ENCODE measurements at regions not wholly inside any gene's neighbourhood (a gene's known extent, or its start where the extent isn't known, plus 50 kb on each side); places are given as distances from the start of the nearest gene placed in this dataset.

DNA sequence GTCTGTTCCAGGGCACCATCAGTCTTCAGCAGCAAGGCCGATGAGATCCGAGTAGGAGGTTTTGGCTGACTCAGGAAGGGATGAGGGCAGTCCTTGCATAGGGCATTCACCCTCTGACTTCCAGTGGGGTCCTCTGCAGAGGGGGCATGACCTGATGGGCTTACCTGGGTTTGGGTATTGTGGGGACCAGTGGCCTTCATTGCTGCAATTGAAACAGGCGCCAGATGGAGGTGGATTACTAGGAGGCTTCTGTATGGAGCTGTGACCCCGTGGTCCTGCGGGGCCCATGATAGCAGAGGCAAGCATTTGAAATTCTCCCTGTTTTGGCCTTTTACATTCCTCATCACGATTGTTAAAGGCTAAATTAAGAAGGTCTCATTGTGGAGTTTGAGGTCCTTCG lies 2448.7 kb downstream of the TP53TG3F start:
- ChIA-PET POLR2A (no interaction called here), CTCF (no interaction called here)
- TF ChIP-seq FOXM1 (IDR thresholded peaks at IDR 0.05; ENCODE audit: borderline replicate concordance) (no peak), ELF4 (IDR thresholded peaks at IDR 0.05) (no peak), LEF1 (IDR thresholded peaks at IDR 0.05; ENCODE audit: borderline replicate concordance) (no peak), SUZ12 (IDR thresholded peaks at IDR 0.05) (no peak), CTBP1 (IDR thresholded peaks at IDR 0.05; ENCODE audit: borderline replicate concordance) (no peak), TARDBP (IDR thresholded peaks at IDR 0.05) (no peak), FOXK2 (IDR thresholded peaks at IDR 0.05) (no peak), NFRKB (IDR thresholded peaks at IDR 0.05) (no peak), BHLHE40 (IDR thresholded peaks at IDR 0.05; ENCODE audit: borderline replicate concordance) (no peak), L3MBTL2 (conservative IDR thresholded peaks at IDR 0.05) (no peak), SP1 (IDR thresholded peaks at IDR 0.05) (no peak), HDGF (IDR thresholded peaks at IDR 0.05; ENCODE audit: borderline replicate concordance) (no peak), FOXA1 (IDR thresholded peaks at IDR 0.05) (no peak), ARNT (IDR thresholded peaks at IDR 0.05) (no peak), ZNF384 (IDR thresholded peaks at IDR 0.05) (no peak)
- TF ChIP-seq, protein P1, sequence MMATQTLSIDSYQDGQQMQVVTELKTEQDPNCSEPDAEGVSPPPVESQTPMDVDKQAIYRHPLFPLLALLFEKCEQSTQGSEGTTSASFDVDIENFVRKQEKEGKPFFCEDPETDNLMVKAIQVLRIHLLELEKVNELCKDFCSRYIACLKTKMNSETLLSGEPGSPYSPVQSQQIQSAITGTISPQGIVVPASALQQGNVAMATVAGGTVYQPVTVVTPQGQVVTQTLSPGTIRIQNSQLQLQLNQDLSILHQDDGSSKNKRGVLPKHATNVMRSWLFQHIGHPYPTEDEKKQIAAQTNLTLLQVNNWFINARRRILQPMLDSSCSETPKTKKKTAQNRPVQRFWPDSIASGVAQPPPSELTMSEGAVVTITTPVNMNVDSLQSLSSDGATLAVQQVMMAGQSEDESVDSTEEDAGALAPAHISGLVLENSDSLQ (IDR thresholded peaks at IDR 0.05), result no peak
- no peak for DNase-seq (ENCODE audit: extremely low spot score)

DNA sequence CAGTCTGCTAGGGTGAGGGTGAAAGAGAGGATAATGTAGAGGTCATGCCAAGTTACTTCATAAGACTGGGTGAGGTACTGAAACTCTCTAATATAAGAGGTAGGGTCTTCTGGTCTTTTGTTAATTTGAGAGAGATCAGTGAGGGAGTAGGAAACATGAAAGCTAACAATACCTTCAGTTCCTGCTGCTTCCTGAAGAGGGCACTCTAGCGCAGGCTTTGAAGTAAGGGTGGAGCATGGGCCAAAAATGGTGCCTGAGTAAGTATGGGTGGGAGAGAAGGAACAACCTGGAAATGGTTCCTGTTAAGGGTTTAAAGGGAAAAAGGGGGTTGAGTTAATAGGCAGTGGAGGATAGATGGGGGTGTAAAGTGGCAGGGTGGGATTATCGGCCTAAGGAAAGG lies 2449.5 kb downstream of the TP53TG3F start:
- CTCF ChIA-PET, result no interaction called here
- TF ChIP-seq CTBP1 (IDR thresholded peaks at IDR 0.05; ENCODE audit: borderline replicate concordance), result no peak
- no peak for TF ChIP-seq HDGF (IDR thresholded peaks at IDR 0.05; ENCODE audit: borderline replicate concordance)
- no peak for TF ChIP-seq LEF1 (IDR thresholded peaks at IDR 0.05; ENCODE audit: borderline replicate concordance)
- no peak for TF ChIP-seq FOXM1 (IDR thresholded peaks at IDR 0.05; ENCODE audit: borderline replicate concordance)
- TF ChIP-seq TARDBP (IDR thresholded peaks at IDR 0.05), result no peak
- TF ChIP-seq FOXA1 (IDR thresholded peaks at IDR 0.05), result no peak
- TF ChIP-seq ZNF384 (IDR thresholded peaks at IDR 0.05), result no peak
- no peak for TF ChIP-seq BHLHE40 (IDR thresholded peaks at IDR 0.05; ENCODE audit: borderline replicate concordance)
- TF ChIP-seq L3MBTL2 (conservative IDR thresholded peaks at IDR 0.05), result no peak
- TF ChIP-seq SUZ12 (IDR thresholded peaks at IDR 0.05), result no peak
- TF ChIP-seq ARNT (IDR thresholded peaks at IDR 0.05), result no peak
- TF ChIP-seq FOXK2 (IDR thresholded peaks at IDR 0.05), result no peak
- no peak for TF ChIP-seq ELF4 (IDR thresholded peaks at IDR 0.05)
- no peak for TF ChIP-seq SP1 (IDR thresholded peaks at IDR 0.05)
- TF ChIP-seq NFRKB (IDR thresholded peaks at IDR 0.05), result no peak
- TF ChIP-seq, protein P1 (IDR thresholded peaks at IDR 0.05), result no peak
- POLR2A ChIA-PET, result no interaction called here
- DNase-seq (ENCODE audit: extremely low spot score), result peak; percentile 11

DNA sequence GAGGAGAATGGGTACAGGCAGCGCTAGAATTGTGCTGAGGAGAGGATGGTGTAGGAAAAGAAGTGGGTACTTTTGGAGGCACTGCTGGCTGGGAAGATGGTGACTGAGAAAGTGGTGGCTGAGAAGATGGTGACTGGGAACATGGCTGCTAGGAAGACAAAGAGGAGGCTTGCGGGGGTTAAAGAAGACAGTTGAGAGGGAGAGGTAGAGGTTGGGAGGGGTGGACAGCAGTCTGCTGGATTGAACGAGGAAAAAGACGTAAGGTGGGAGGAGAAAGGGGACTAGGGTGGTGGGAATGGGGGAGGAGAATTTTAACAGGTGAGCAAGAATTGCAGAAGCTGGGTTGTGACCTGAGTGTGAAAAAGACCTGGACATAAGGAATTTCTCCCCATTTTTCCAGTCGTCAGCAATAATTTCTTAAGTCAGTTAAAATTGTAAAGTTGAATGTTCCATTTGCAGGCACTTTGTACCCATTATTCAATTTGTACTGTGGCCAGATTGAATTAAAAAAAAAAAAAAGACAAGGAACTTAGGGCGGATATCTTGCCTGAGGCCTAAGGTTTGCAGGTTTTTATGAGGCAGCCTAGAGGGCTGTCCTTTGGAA lies 2450.0 kb downstream of the TP53TG3F start:
- no peak for TF ChIP-seq ARNT (IDR thresholded peaks at IDR 0.05)
- TF ChIP-seq, protein P1 (IDR thresholded peaks at IDR 0.05), result no peak
- no peak for TF ChIP-seq FOXA1 (IDR thresholded peaks at IDR 0.05)
- TF ChIP-seq SP1 (IDR thresholded peaks at IDR 0.05), result no peak
- no peak for TF ChIP-seq ZNF384 (IDR thresholded peaks at IDR 0.05)
- TF ChIP-seq LEF1 (IDR thresholded peaks at IDR 0.05; ENCODE audit: borderline replicate concordance), result no peak
- TF ChIP-seq L3MBTL2 (conservative IDR thresholded peaks at IDR 0.05), result no peak
- TF ChIP-seq CTBP1 (IDR thresholded peaks at IDR 0.05; ENCODE audit: borderline replicate concordance), result no peak
- TF ChIP-seq ELF4 (IDR thresholded peaks at IDR 0.05), result no peak
- no peak for TF ChIP-seq FOXK2 (IDR thresholded peaks at IDR 0.05)
- TF ChIP-seq BHLHE40 (IDR thresholded peaks at IDR 0.05; ENCODE audit: borderline replicate concordance), result no peak
- no peak for TF ChIP-seq FOXM1 (IDR thresholded peaks at IDR 0.05; ENCODE audit: borderline replicate concordance)
- no peak for TF ChIP-seq SUZ12 (IDR thresholded peaks at IDR 0.05)
- TF ChIP-seq TARDBP (IDR thresholded peaks at IDR 0.05), result no peak
- TF ChIP-seq NFRKB (IDR thresholded peaks at IDR 0.05), result no peak
- TF ChIP-seq HDGF (IDR thresholded peaks at IDR 0.05; ENCODE audit: borderline replicate concordance), result no peak
- ChIA-PET CTCF (no interaction called here), POLR2A (no interaction called here)
- DNase-seq (ENCODE audit: extremely low spot score), result no peak

GRCh38 chr16:35910409-35910808 lies 2451.0 kb downstream of the TP53TG3F start:
- ChIA-PET POLR2A (no interaction called here), CTCF (no interaction called here)
- no peak for TF ChIP-seq LEF1 (IDR thresholded peaks at IDR 0.05; ENCODE audit: borderline replicate concordance)
- no peak for TF ChIP-seq ZNF384 (IDR thresholded peaks at IDR 0.05)
- no peak for TF ChIP-seq SUZ12 (IDR thresholded peaks at IDR 0.05)
- TF ChIP-seq NFRKB (IDR thresholded peaks at IDR 0.05), result no peak
- TF ChIP-seq FOXK2 (IDR thresholded peaks at IDR 0.05), result no peak
- no peak for TF ChIP-seq HDGF (IDR thresholded peaks at IDR 0.05; ENCODE audit: borderline replicate concordance)
- TF ChIP-seq BHLHE40 (IDR thresholded peaks at IDR 0.05; ENCODE audit: borderline replicate concordance), result no peak
- no peak for TF ChIP-seq FOXM1 (IDR thresholded peaks at IDR 0.05; ENCODE audit: borderline replicate concordance)
- no peak for TF ChIP-seq ELF4 (IDR thresholded peaks at IDR 0.05)
- TF ChIP-seq FOXA1 (IDR thresholded peaks at IDR 0.05), result no peak
- TF ChIP-seq L3MBTL2 (conservative IDR thresholded peaks at IDR 0.05), result no peak
- TF ChIP-seq, protein P1 (IDR thresholded peaks at IDR 0.05), result no peak
- no peak for TF ChIP-seq ARNT (IDR thresholded peaks at IDR 0.05)
- no peak for TF ChIP-seq SP1 (IDR thresholded peaks at IDR 0.05)
- no peak for TF ChIP-seq TARDBP (IDR thresholded peaks at IDR 0.05)
- no peak for TF ChIP-seq CTBP1 (IDR thresholded peaks at IDR 0.05; ENCODE audit: borderline replicate concordance)
- no peak for DNase-seq (ENCODE audit: extremely low spot score)

- DNase-seq (ENCODE audit: extremely low spot score), result no peak
- TF ChIP-seq ZNF384 (IDR thresholded peaks at IDR 0.05) (no peak), TARDBP (IDR thresholded peaks at IDR 0.05) (no peak), FOXA1 (IDR thresholded peaks at IDR 0.05) (no peak), BHLHE40 (IDR thresholded peaks at IDR 0.05; ENCODE audit: borderline replicate concordance) (no peak), CTBP1 (IDR thresholded peaks at IDR 0.05; ENCODE audit: borderline replicate concordance) (no peak), ELF4 (IDR thresholded peaks at IDR 0.05) (no peak), LEF1 (IDR thresholded peaks at IDR 0.05; ENCODE audit: borderline replicate concordance) (no peak), NFRKB (IDR thresholded peaks at IDR 0.05) (no peak)
- CTCF ChIA-PET, result no interaction called here
- POLR2A ChIA-PET, result no interaction called here
These were observed 2452.5 kb downstream of the TP53TG3F start for GRCh38 chr16:35911899-35912298.

Measured in HEK293T (cell line).